Trophoblast cell (in vitro differentiated cells and primary cell): ENCODE measurements at regions not wholly inside any gene's neighbourhood (a gene's known extent, or its start where the extent isn't known, plus 50 kb on each side); places are given as distances from the start of the nearest gene placed in this dataset.

Experiments used
- DNase-seq, 2 donors: peaks; one replicate each; pipeline ENCODE4 v3.0.0-alpha.2; 2016
- H2AFZ ChIP-seq: 2 replicates; pipeline ENCODE4 v1.6.1; 2013; ENCODE audit warnings: low read length, moderate library complexity, mild to moderate bottlenecking; ENCODE audit not compliant: insufficient read depth, poor library complexity
- H2AK5ac ChIP-seq: 2 replicates; pipeline ENCODE4 v1.6.1; 2013; ENCODE audit warnings: mild to moderate bottlenecking, low read length
- H2BK120ac ChIP-seq: 2 replicates; pipeline ENCODE4 v1.6.1; 2013; ENCODE audit warnings: low read length, mild to moderate bottlenecking, moderate library complexity; ENCODE audit not compliant: insufficient read depth, poor library complexity
- H2BK12ac ChIP-seq: 2 replicates; pipeline ENCODE4 v1.6.1; 2013; ENCODE audit warnings: mild to moderate bottlenecking, low read length, moderate library complexity
- H2BK5ac ChIP-seq: 2 replicates; pipeline ENCODE4 v1.6.1; 2013; ENCODE audit warnings: low read length, low read depth, moderate library complexity, mild to moderate bottlenecking; ENCODE audit not compliant: poor library complexity
- H3K14ac ChIP-seq: 2 replicates; pipeline ENCODE4 v1.6.1; 2013; ENCODE audit warnings: mild to moderate bottlenecking, low read length
- H3K18ac ChIP-seq: 2 replicates; pipeline ENCODE4 v1.6.1; 2013; ENCODE audit warnings: mild to moderate bottlenecking, low read length
- H3K23ac ChIP-seq: 2 replicates; pipeline ENCODE4 v1.6.1; 2013; ENCODE audit warnings: low read length
- H3K27ac ChIP-seq: 2 replicates; pipeline ENCODE4 v1.5.1; 2013; ENCODE audit warnings: low read depth, mild to moderate bottlenecking, inconsistent platforms, low read length, moderate library complexity
- H3K27me3 ChIP-seq: 2 replicates; pipeline ENCODE4 v1.6.1; 2013; ENCODE audit warnings: inconsistent platforms, mild to moderate bottlenecking, low read length, moderate library complexity; ENCODE audit not compliant: insufficient read depth
- H3K36me3 ChIP-seq, 2 experiments: 1 replicate in 1 of 2; 2 replicates in 1 of 2; pipeline ENCODE4 v1.6.1; 2013; ENCODE audit warnings: low read length in 2 of 2, mild to moderate bottlenecking in 2 of 2, moderate library complexity in 1 of 2; ENCODE audit not compliant: insufficient read depth in 2 of 2, control insufficient read depth in 1 of 2
- H3K4ac ChIP-seq: 2 replicates; pipeline ENCODE4 v1.6.1; 2013; ENCODE audit warnings: low read depth, mild to moderate bottlenecking, low read length, moderate library complexity
- H3K4me1 ChIP-seq, 2 experiments: 1 replicate in 1 of 2; 2 replicates in 1 of 2; pipeline ENCODE4 v1.6.1; 2013; ENCODE audit warnings: low read length in 2 of 2, mild to moderate bottlenecking in 2 of 2, moderate library complexity in 1 of 2; ENCODE audit not compliant: insufficient read depth in 2 of 2, control insufficient read depth in 1 of 2
- H3K4me2 ChIP-seq: 2 replicates; pipeline ENCODE4 v1.6.1; 2013; ENCODE audit warnings: inconsistent platforms, mild to moderate bottlenecking, low read length, moderate library complexity
- H3K4me3 ChIP-seq: 2 replicates; pipeline ENCODE4 v1.5.1; 2013; ENCODE audit warnings: mild to moderate bottlenecking, low read depth, low read length, inconsistent platforms
- H3K79me1 ChIP-seq: one replicate; pipeline ENCODE4 v1.6.1; 2013; ENCODE audit warnings: low read length
- H3K79me2 ChIP-seq: 2 replicates; pipeline ENCODE4 v1.6.1; 2013; ENCODE audit warnings: low read length, mild to moderate bottlenecking; ENCODE audit not compliant: control insufficient read depth, insufficient read depth, poor library complexity
- H3K9ac ChIP-seq: 2 replicates; pipeline ENCODE4 v1.6.1; 2013; ENCODE audit warnings: mild to moderate bottlenecking, low read length
- H3K9me3 ChIP-seq: 2 replicates; pipeline ENCODE4 v1.6.1; 2013; ENCODE audit warnings: low read depth, mild to moderate bottlenecking, control low read depth, inconsistent platforms, low read length; ENCODE audit not compliant: insufficient read depth
- H4K12ac ChIP-seq: 2 replicates; pipeline ENCODE4 v1.6.1; 2013; ENCODE audit warnings: low read depth, mild to moderate bottlenecking, low read length, moderate library complexity
- H4K8ac ChIP-seq: 2 replicates; pipeline ENCODE4 v1.6.1; 2013; ENCODE audit warnings: low read depth, mild to moderate bottlenecking, low read length, moderate library complexity
- H4K91ac ChIP-seq: one replicate; pipeline ENCODE4 v1.6.1; 2013; ENCODE audit warnings: low read depth, mild to moderate bottlenecking, low read length, moderate library complexity
- WGBS: extraction: QIAGEN DNeasy Blood & Tissue Kit; methylation state at CpG from one replicate; pipeline ENCODE4 v1.1.7; 2013; ENCODE audit warnings: missing lambda C conversion rate; ENCODE audit not compliant: insufficient read length, insufficient coverage; ENCODE audit errors: extremely low coverage; 5-methylcytosine and 5-hydroxymethylcytosine counted together

DNA sequence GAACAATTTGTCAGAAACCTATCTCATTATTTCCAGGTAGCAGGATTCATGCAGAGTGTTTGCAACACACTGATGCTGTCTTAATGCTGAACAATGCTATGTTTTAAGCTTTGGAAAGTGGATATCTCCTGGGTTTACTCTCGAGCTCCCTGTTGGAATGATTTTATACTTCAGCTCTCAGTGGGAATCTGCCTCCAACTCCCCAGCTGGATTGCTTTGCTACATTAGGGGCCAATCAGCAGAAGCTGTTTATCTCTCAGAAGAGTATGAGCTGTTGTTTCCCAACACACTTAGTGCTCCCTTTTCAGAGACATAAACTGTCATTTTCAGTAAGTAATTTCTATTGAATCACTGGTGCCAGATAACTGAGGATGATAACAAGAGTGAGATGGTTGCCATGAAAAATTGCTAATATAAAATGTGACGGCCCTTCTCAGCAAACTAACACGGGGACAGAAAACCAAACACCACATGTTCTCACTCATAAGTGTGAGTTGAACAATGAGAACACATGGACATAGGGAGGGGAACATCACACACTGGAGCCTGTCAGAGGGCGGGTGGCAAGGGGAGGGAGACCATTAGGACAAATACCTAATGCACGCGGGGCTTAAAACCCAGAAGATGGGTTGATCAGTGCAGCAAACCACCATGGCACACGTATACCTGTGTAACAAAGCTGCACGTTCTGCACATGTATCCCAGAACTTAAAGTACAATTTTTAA is 265.9 kb upstream of the RUNX1 start:
- no peaks in the 10 kb centered on the region for H3K36me3 ChIP-seq
- no CpG with 5 or more reads among the region's 8 CpGs for WGBS
- no peak overlapping the region for H4K8ac ChIP-seq
- H4K91ac ChIP-seq = no peak overlapping the region
- H3K18ac ChIP-seq = no peak overlapping the region
- H3K79me1 ChIP-seq = no peaks in the 10 kb centered on the region
- H3K27me3 ChIP-seq = no peaks in the 10 kb centered on the region
- H4K12ac ChIP-seq = no peak overlapping the region
- no peak overlapping the region for H2BK120ac ChIP-seq
- H2AK5ac ChIP-seq = no peak overlapping the region
- DNase-seq = no peak
- H3K9me3 ChIP-seq = peaks cover 2% of the 10 kb centered on the region
- no peak overlapping the region for H2AFZ ChIP-seq
- no peak overlapping the region for H3K9ac ChIP-seq
- H2BK5ac ChIP-seq = no peak overlapping the region
- H3K4me2 ChIP-seq = no peak overlapping the region
- H3K27ac ChIP-seq = no peak overlapping the region
- no peak overlapping the region for H3K23ac ChIP-seq
- no peaks in the 10 kb centered on the region for H3K79me2 ChIP-seq
- H3K4me3 ChIP-seq = no peak overlapping the region
- H3K4ac ChIP-seq = no peak overlapping the region
- no peak overlapping the region for H2BK12ac ChIP-seq
- H3K4me1 ChIP-seq = peaks cover 3 to 5% of the 10 kb centered on the region in 2 experiments
- H3K14ac ChIP-seq = no peak overlapping the region

DNA sequence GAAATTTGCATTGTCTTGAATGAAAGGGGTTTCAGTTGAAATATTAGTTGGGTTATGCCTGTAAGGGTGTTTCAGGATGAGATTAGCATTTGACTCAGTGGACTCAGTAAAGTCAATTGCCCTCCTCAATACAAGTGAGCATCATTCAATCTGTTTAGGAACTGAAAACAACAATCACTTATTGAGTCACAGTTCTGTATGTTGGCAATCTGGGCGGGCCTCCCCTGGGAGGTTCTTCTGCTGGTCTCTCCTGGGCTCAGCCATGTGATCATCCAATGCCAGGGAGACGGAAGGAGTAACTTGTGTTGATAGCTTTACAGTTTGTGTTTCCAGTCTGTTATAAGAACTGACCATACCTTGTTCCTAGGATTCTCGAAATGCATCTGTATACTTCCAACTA is 262.9 kb upstream of the RUNX1 start:
- Histone ChIP-seq H3K4me1 (peaks cover 2 to 3% of the 10 kb centered on the region in 2 experiments), H3K79me2 (no peaks in the 10 kb centered on the region), H3K27ac (no peak overlapping the region), H3K4me3 (no peak overlapping the region), H3K79me1 (no peaks in the 10 kb centered on the region), H2BK5ac (no peak overlapping the region), H3K4ac (no peak overlapping the region), H3K9ac (no peak overlapping the region), H3K23ac (no peak overlapping the region), H2BK120ac (no peak overlapping the region), H3K4me2 (no peak overlapping the region), H3K18ac (no peak overlapping the region), H3K9me3 (no peaks in the 10 kb centered on the region), H3K14ac (no peak overlapping the region), H3K27me3 (no peaks in the 10 kb centered on the region), H4K12ac (no peak overlapping the region), H2AK5ac (no peak overlapping the region), H2BK12ac (no peak overlapping the region), H4K91ac (no peak overlapping the region), H2AFZ (no peak overlapping the region), H4K8ac (no peak overlapping the region), H3K36me3 (no peaks in the 10 kb centered on the region)
- no peak for DNase-seq
- WGBS = no CpG with 5 or more reads among the region's 3 CpGs

DNA sequence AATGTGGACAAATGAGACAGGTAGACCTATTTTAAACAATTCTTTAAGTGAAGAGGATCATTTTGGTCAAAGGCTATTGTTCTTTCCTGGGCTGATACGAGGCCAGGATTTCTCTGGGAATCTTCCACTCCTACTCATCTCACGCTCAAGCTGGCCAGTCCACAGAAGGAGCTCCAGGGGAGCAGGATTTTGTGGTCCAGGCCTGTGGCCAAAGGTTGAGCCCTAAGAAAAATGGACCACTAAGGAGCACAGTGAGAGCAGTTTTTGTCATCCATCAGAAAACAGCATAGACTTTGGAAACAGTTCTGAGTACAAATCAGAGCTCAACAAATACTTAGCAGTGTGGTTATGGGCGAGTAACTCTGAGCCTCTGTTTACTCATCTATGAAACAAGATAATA is 260.2 kb upstream of the RUNX1 start:
- H4K12ac ChIP-seq = no peak overlapping the region
- H2AK5ac ChIP-seq = no peak overlapping the region
- H3K36me3 ChIP-seq = no peaks in the 10 kb centered on the region
- H3K18ac ChIP-seq = no peak overlapping the region
- no peaks in the 10 kb centered on the region for H3K9me3 ChIP-seq
- no peak for DNase-seq
- H3K4me2 ChIP-seq = no peak overlapping the region
- H3K27me3 ChIP-seq = no peaks in the 10 kb centered on the region
- no peak overlapping the region for H3K4ac ChIP-seq
- H3K79me2 ChIP-seq = no peaks in the 10 kb centered on the region
- no peak overlapping the region for H2BK120ac ChIP-seq
- H2BK12ac ChIP-seq = no peak overlapping the region
- no peak overlapping the region for H4K8ac ChIP-seq
- H3K4me1 ChIP-seq = peaks cover 0 to 2% of the 10 kb centered on the region in 2 experiments
- H4K91ac ChIP-seq = no peak overlapping the region
- no peak overlapping the region for H3K9ac ChIP-seq
- H3K14ac ChIP-seq = no peak overlapping the region
- H3K79me1 ChIP-seq = no peaks in the 10 kb centered on the region
- WGBS = no CpG with 5 or more reads among the region's 3 CpGs
- H3K27ac ChIP-seq = no peak overlapping the region
- H2BK5ac ChIP-seq = no peak overlapping the region
- no peak overlapping the region for H3K23ac ChIP-seq
- no peak overlapping the region for H2AFZ ChIP-seq
- H3K4me3 ChIP-seq = no peak overlapping the region

DNA sequence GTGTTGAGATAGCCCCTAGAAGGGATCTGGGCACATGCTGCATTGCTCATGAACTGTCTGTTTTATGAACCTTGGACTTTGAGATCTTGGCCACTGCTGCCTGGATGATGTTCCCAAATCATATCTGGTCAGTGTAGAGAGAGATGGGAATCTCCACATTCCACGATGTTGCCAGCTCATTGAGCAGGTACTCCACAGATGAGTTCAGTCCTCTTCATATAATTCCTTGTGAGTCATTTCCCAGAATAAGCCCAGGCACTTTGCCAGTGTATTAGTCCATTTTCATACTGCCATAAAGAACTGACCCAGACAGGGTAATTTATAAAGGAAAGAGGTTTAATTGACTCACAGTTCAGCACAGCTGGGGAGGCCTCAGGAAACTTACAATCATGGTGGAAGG is 254.0 kb upstream of the RUNX1 start:
- no peak overlapping the region for H2AK5ac ChIP-seq
- H3K4me1 ChIP-seq = peaks cover 0 to 2% of the 10 kb centered on the region in 2 experiments
- no peak overlapping the region for H2AFZ ChIP-seq
- H3K4me2 ChIP-seq = no peak overlapping the region
- no peak overlapping the region for H3K14ac ChIP-seq
- H2BK5ac ChIP-seq = no peak overlapping the region
- no peak overlapping the region for H3K4ac ChIP-seq
- no peak overlapping the region for H4K91ac ChIP-seq
- H2BK12ac ChIP-seq = no peak overlapping the region
- WGBS = no CpG with 5 or more reads among the region's 1 CpG
- no peak overlapping the region for H3K18ac ChIP-seq
- H4K8ac ChIP-seq = no peak overlapping the region
- no peak overlapping the region for H2BK120ac ChIP-seq
- H3K23ac ChIP-seq = no peak overlapping the region
- peak; percentile 73 to 79 for DNase-seq
- no peaks in the 10 kb centered on the region for H3K9me3 ChIP-seq
- no peaks in the 10 kb centered on the region for H3K36me3 ChIP-seq
- no peaks in the 10 kb centered on the region for H3K79me1 ChIP-seq
- no peak overlapping the region for H4K12ac ChIP-seq
- H3K4me3 ChIP-seq = no peak overlapping the region
- no peak overlapping the region for H3K9ac ChIP-seq
- H3K27me3 ChIP-seq = no peaks in the 10 kb centered on the region
- H3K27ac ChIP-seq = no peak overlapping the region
- H3K79me2 ChIP-seq = no peaks in the 10 kb centered on the region
